ENCODE measurements at regions not wholly inside any gene's neighbourhood (a gene's known extent, or its start where the extent isn't known, plus 50 kb on each side); places are given as distances from the start of the nearest gene placed in this dataset.

DNA sequence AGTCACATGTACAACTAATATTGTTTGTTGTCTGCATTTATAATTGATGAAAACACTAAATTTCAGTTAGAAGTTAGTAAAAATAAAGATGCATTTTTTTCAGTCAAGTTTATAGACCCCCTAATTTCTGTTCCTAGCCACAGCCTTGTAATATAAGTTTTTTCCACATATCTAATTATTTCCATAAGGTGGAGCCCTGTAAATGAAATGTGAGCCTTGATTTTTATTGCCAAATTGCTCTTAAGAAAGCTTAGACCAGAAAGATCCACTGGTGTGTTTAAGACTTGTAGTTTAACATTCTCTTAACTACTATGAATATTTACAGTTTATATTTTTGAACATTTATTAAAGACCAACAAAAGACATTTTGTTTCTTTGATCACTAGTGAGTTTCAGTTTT is 322.1 kb upstream of the RGS6 start:
- TF ChIP-seq POLR2A (IDR thresholded peaks at IDR 0.05) = no peak
- TF ChIP-seq, protein P1, sequence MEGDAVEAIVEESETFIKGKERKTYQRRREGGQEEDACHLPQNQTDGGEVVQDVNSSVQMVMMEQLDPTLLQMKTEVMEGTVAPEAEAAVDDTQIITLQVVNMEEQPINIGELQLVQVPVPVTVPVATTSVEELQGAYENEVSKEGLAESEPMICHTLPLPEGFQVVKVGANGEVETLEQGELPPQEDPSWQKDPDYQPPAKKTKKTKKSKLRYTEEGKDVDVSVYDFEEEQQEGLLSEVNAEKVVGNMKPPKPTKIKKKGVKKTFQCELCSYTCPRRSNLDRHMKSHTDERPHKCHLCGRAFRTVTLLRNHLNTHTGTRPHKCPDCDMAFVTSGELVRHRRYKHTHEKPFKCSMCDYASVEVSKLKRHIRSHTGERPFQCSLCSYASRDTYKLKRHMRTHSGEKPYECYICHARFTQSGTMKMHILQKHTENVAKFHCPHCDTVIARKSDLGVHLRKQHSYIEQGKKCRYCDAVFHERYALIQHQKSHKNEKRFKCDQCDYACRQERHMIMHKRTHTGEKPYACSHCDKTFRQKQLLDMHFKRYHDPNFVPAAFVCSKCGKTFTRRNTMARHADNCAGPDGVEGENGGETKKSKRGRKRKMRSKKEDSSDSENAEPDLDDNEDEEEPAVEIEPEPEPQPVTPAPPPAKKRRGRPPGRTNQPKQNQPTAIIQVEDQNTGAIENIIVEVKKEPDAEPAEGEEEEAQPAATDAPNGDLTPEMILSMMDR (IDR thresholded peaks at IDR 0.05) = no peak

All from right lobe of liver (tissue), 4 donors.